ENCODE measurements at regions not wholly inside any gene's neighbourhood (a gene's known extent, or its start where the extent isn't known, plus 50 kb on each side); places are given as distances from the start of the nearest gene placed in this dataset.

GRCh38 chr5:126686451-126687126 lies 85.8 kb downstream of the PHAX start:
- no peak for TF ChIP-seq CTCF (IDR thresholded peaks at IDR 0.05)
- Histone ChIP-seq H3K27me3 (no peaks in the 10 kb centered on the region), H3K27ac (no peak overlapping the region), H3K36me3 (no peaks in the 10 kb centered on the region), H3K4me3 (no peak overlapping the region), H3K9me3 (no peaks in the 10 kb centered on the region), H3K4me1 (no peaks in the 10 kb centered on the region)
- intact Hi-C loops (cut with DNase I), result no loop called here
- DNase-seq (no peak), ATAC-seq (no peak)

- no peaks in the 10 kb centered on the region for H3K4me1 ChIP-seq
- no peaks in the 10 kb centered on the region for H3K27me3 ChIP-seq
- no peaks in the 10 kb centered on the region for H3K36me3 ChIP-seq
- no peak overlapping the region for H3K4me3 ChIP-seq
- H3K27ac ChIP-seq, result no peak overlapping the region
- intact Hi-C loops (cut with DNase I), result no loop called here
- ATAC-seq, result no peak
- DNase-seq, result no peak
- TF ChIP-seq CTCF (IDR thresholded peaks at IDR 0.05), result no peak
- H3K9me3 ChIP-seq, result no peaks in the 10 kb centered on the region
These were observed 84.0 kb upstream of the LMNB1 start for GRCh38 chr5:126692971-126693370.

GRCh38 chr5:126693806-126694205 lies 83.1 kb upstream of the LMNB1 start:
- H3K27me3 ChIP-seq, result no peaks in the 10 kb centered on the region
- intact Hi-C loops (cut with DNase I), result no loop called here
- DNase-seq (no peak), ATAC-seq (no peak)
- no peaks in the 10 kb centered on the region for H3K4me1 ChIP-seq
- no peaks in the 10 kb centered on the region for H3K9me3 ChIP-seq
- H3K4me3 ChIP-seq, result no peak overlapping the region
- no peaks in the 10 kb centered on the region for H3K36me3 ChIP-seq
- no peak overlapping the region for H3K27ac ChIP-seq
- TF ChIP-seq CTCF (IDR thresholded peaks at IDR 0.05), result no peak

- Histone ChIP-seq H3K27me3 (no peaks in the 10 kb centered on the region), H3K9me3 (no peaks in the 10 kb centered on the region), H3K4me3 (no peak overlapping the region), H3K27ac (no peak overlapping the region), H3K4me1 (no peaks in the 10 kb centered on the region), H3K36me3 (no peaks in the 10 kb centered on the region)
- intact Hi-C loops (cut with DNase I), result no loop called here
- no peak for TF ChIP-seq CTCF (IDR thresholded peaks at IDR 0.05)
- ATAC-seq (no peak), DNase-seq (no peak)
These were observed 82.5 kb upstream of the LMNB1 start for GRCh38 chr5:126694403-126694802.

- intact Hi-C loops (cut with DNase I), result no loop called here
- DNase-seq, result no peak
- H3K27ac ChIP-seq, result no peak overlapping the region
- no peaks in the 10 kb centered on the region for H3K36me3 ChIP-seq
- TF ChIP-seq CTCF (IDR thresholded peaks at IDR 0.05), result no peak
- H3K4me3 ChIP-seq, result no peak overlapping the region
- H3K27me3 ChIP-seq, result no peaks in the 10 kb centered on the region
- H3K9me3 ChIP-seq, result no peaks in the 10 kb centered on the region
- H3K4me1 ChIP-seq, result no peaks in the 10 kb centered on the region
- ATAC-seq, result no peak
These were observed 81.8 kb upstream of the LMNB1 start for GRCh38 chr5:126695091-126695490.

- no peaks in the 10 kb centered on the region for H3K9me3 ChIP-seq
- intact Hi-C loops (cut with DNase I), result no loop called here
- TF ChIP-seq CTCF (IDR thresholded peaks at IDR 0.05), result no peak
- no peaks in the 10 kb centered on the region for H3K36me3 ChIP-seq
- no peaks in the 10 kb centered on the region for H3K27me3 ChIP-seq
- no peaks in the 10 kb centered on the region for H3K4me1 ChIP-seq
- H3K27ac ChIP-seq, result no peak overlapping the region
- H3K4me3 ChIP-seq, result no peak overlapping the region
- ATAC-seq (no peak), DNase-seq (no peak)
These were observed 69.9 kb upstream of the LMNB1 start for GRCh38 chr5:126707080-126707479.
